ENCODE measurements at regions not wholly inside any gene's neighbourhood (a gene's known extent, or its start where the extent isn't known, plus 50 kb on each side); places are given as distances from the start of the nearest gene placed in this dataset.

- H3K9me2 ChIP-seq (replicated peaks; ENCODE audit: control insufficient read depth, low read length) = no peaks in the 10 kb centered on the region
- no peaks in the 10 kb centered on the region for H3K27me3 ChIP-seq (ENCODE audit: control insufficient read depth, low read length)
- TF ChIP-seq EZH2phosphoT487 (IDR thresholded peaks at IDR 0.05; ENCODE audit: borderline replicate concordance, low read length) = no peak
- no peak for TF ChIP-seq CTCF (IDR thresholded peaks at IDR 0.05; ENCODE audit: low read depth, low read length, poor library complexity, severe bottlenecking)
- no peaks in the 10 kb centered on the region for H3K79me2 ChIP-seq (ENCODE audit: control insufficient read depth, low read length)
- H3K36me3 ChIP-seq (ENCODE audit: control insufficient read depth, low read length) = no peaks in the 10 kb centered on the region
- no peaks in the 10 kb centered on the region for H3F3A ChIP-seq (ENCODE audit: control insufficient read depth, insufficient read depth)
- H4K20me1 ChIP-seq (ENCODE audit: control insufficient read depth, insufficient read depth, low read depth, low read length) = no peaks in the 10 kb centered on the region
- H3K27ac ChIP-seq (ENCODE audit: low read depth, low read length) = no peak overlapping the region
- H3K4me1 ChIP-seq (ENCODE audit: control insufficient read depth, low read length) = no peaks in the 10 kb centered on the region
- peaks cover 5% of the 10 kb centered on the region for H3K9me3 ChIP-seq (ENCODE audit: control insufficient read depth, insufficient read depth, low read length)
- H3K4me2 ChIP-seq (ENCODE audit: low read length) = no peak overlapping the region
- H3K4me3 ChIP-seq (ENCODE audit: low read length) = no peak overlapping the region
Observed at GRCh38 chr2:33913071-33913616, 314.0 kb upstream of the FAM98A start.

GRCh38 chr2:33911327-33911726 is 312.2 kb upstream of the FAM98A start:
- Histone ChIP-seq H3K27ac (ENCODE audit: low read depth, low read length) (no peak overlapping the region), H3F3A (ENCODE audit: control insufficient read depth, insufficient read depth) (no peaks in the 10 kb centered on the region), H3K4me1 (ENCODE audit: control insufficient read depth, low read length) (no peaks in the 10 kb centered on the region), H3K4me3 (ENCODE audit: low read length) (no peak overlapping the region), H3K36me3 (ENCODE audit: control insufficient read depth, low read length) (no peaks in the 10 kb centered on the region), H3K79me2 (ENCODE audit: control insufficient read depth, low read length) (no peaks in the 10 kb centered on the region), H3K9me2 (replicated peaks; ENCODE audit: control insufficient read depth, low read length) (no peaks in the 10 kb centered on the region), H3K9me3 (ENCODE audit: control insufficient read depth, insufficient read depth, low read length) (peaks cover 5% of the 10 kb centered on the region), H3K4me2 (ENCODE audit: low read length) (no peak overlapping the region), H3K27me3 (ENCODE audit: control insufficient read depth, low read length) (no peaks in the 10 kb centered on the region), H4K20me1 (ENCODE audit: control insufficient read depth, insufficient read depth, low read depth, low read length) (no peaks in the 10 kb centered on the region)
- no peak for TF ChIP-seq EZH2phosphoT487 (IDR thresholded peaks at IDR 0.05; ENCODE audit: borderline replicate concordance, low read length)
- no peak for TF ChIP-seq CTCF (IDR thresholded peaks at IDR 0.05; ENCODE audit: low read depth, low read length, poor library complexity, severe bottlenecking)

- no peaks in the 10 kb centered on the region for H3K27me3 ChIP-seq (ENCODE audit: control insufficient read depth, low read length)
- no peak overlapping the region for H3K4me2 ChIP-seq (ENCODE audit: low read length)
- TF ChIP-seq EZH2phosphoT487 (IDR thresholded peaks at IDR 0.05; ENCODE audit: borderline replicate concordance, low read length) = no peak
- TF ChIP-seq CTCF (IDR thresholded peaks at IDR 0.05; ENCODE audit: low read depth, low read length, poor library complexity, severe bottlenecking) = no peak
- H3K36me3 ChIP-seq (ENCODE audit: control insufficient read depth, low read length) = no peaks in the 10 kb centered on the region
- no peak overlapping the region for H3K4me3 ChIP-seq (ENCODE audit: low read length)
- H3K4me1 ChIP-seq (ENCODE audit: control insufficient read depth, low read length) = no peaks in the 10 kb centered on the region
- no peaks in the 10 kb centered on the region for H4K20me1 ChIP-seq (ENCODE audit: control insufficient read depth, insufficient read depth, low read depth, low read length)
- H3F3A ChIP-seq (ENCODE audit: control insufficient read depth, insufficient read depth) = no peaks in the 10 kb centered on the region
- no peaks in the 10 kb centered on the region for H3K79me2 ChIP-seq (ENCODE audit: control insufficient read depth, low read length)
- peaks cover 5% of the 10 kb centered on the region for H3K9me3 ChIP-seq (ENCODE audit: control insufficient read depth, insufficient read depth, low read length)
- H3K9me2 ChIP-seq (replicated peaks; ENCODE audit: control insufficient read depth, low read length) = no peaks in the 10 kb centered on the region
- no peak overlapping the region for H3K27ac ChIP-seq (ENCODE audit: low read depth, low read length)
Observed at GRCh38 chr2:33909945-33910695, 311.0 kb upstream of the FAM98A start.
